HG03571 (cell line): ENCODE measurements at regions not wholly inside any gene's neighbourhood (a gene's known extent, or its start where the extent isn't known, plus 50 kb on each side); places are given as distances from the start of the nearest gene placed in this dataset.

ENCODE experiments used
- ATAC-seq: cut with Tn5 transposase; IDR thresholded peaks from one replicate; pipeline ENCODE4 v1.9.1; 2021; ENCODE audit not compliant: unreplicated experiment

GRCh38 chr15:94177112-94177511, 54.2 kb upstream of the MCTP2 start:
- no peak for ATAC-seq

GRCh38 chr15:94175420-94175819, 55.9 kb upstream of the MCTP2 start:
- ATAC-seq, result no peak

- ATAC-seq, result peak; percentile 89
Observed at GRCh38 chr15:94174399-94174802, 57.0 kb upstream of the MCTP2 start.

GRCh38 chr15:94168250-94168649, 63.1 kb upstream of the MCTP2 start:
- no peak for ATAC-seq

GRCh38 chr15:94164971-94165370, 66.4 kb upstream of the MCTP2 start:
- no peak for ATAC-seq

- peak; percentile 57 for ATAC-seq
Observed at GRCh38 chr15:94164202-94164807, 67.1 kb upstream of the MCTP2 start.

DNA sequence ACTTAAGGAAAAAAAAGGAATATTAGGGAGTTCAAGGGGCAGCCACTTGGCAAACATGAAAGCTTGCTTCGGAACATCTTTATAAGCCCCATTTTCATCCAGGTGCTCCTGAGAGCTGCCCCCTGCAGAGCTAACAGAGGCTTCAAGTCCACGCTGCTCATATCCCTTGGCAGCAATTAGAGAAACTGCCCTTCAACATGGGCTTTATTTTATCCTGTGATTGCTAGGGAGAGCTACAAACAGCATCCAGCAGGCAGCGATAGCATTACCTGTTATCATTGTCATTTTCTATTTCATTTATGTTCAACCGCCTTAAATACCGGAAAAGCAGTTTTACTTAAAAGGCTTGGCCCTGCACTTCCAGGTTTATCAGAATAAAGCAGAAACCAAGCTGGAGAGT, 68.4 kb upstream of the MCTP2 start:
- ATAC-seq, result no peak

DNA sequence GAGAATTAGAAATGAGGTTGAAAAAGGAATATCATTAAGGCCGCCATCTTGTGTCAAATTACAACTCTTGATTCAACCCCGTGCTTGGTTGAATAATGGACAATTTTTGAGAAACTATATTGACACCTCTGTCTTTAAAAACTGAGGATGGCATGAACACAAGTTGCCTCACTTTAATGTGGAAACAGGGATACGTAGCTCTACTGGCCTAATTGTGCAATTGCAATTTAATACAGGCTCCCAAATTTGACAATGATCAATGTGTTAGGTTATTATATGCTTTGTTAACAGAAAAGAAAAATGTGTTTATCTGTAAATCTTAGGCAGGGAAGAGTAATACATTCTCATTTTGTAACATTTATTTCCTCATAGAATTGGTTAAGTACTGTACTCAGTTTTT, 77.1 kb upstream of the MCTP2 start:
- ATAC-seq, result no peak

- ATAC-seq, result no peak
Observed at GRCh38 chr15:94145046-94145445, 86.3 kb upstream of the MCTP2 start.

GRCh38 chr15:94141802-94142201, 89.6 kb upstream of the MCTP2 start:
- ATAC-seq, result no peak

- no peak for ATAC-seq
Observed at GRCh38 chr15:94135486-94136147, 95.7 kb upstream of the MCTP2 start.

DNA sequence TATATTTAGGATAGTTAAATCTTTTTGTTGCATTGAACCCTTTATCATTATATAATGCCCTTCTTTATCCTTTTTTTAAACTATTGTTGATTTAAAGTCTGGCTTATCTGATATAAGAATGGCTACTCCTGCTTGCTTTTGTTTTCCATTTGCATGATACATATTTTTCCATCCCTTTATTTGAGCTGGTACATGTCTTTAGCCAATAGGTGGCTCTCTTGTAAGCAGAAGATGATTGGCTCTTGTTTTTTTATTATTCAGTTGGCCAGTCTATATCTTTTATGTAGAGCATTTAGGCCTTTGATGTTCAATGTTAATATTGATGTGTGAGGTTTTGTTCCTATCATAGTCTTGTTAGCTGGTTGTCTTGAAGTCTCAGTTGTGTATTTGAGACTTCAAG, 99.5 kb upstream of the MCTP2 start:
- no peak for ATAC-seq

DNA sequence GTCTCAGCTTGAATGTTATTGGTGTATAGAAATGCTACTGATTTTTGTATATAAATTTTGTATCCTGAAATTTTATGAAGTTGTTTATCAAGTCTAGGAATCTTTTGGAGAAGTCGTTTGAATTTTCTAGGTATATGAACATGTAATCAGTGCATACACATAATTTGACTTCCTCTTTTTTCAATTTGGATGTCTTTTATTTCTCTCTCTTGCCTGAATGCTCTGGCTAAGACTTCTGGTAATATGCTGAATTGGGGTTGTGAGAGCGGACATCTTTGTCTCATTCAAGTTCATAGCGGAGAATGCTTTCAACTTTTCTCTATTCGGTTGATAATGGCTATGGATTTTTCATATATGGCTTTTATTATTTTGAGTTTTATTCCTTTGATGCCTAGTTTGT, 100.9 kb upstream of the MCTP2 start:
- ATAC-seq, result no peak

- ATAC-seq, result no peak
Observed at GRCh38 chr15:94127006-94127405, 104.4 kb upstream of the MCTP2 start.

DNA sequence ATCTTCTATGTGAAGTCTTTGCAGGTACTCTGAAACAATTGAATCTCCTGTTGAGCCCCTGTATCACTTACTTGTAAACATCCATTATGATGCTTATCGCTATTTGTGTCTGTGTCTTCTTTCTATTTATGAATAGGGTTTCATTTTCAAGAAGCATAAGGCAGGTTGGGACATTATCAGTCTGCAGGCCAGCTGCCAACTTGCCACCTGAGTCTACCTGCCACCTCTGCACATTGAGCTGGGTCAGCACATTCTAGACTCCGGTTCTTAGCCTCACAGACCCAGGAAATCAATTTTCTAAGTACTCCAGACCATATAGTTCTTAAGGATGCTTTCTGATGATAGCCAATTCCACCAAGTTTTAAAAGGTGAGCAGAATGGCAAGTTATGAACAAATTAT, 105.7 kb upstream of the MCTP2 start:
- no peak for ATAC-seq

DNA sequence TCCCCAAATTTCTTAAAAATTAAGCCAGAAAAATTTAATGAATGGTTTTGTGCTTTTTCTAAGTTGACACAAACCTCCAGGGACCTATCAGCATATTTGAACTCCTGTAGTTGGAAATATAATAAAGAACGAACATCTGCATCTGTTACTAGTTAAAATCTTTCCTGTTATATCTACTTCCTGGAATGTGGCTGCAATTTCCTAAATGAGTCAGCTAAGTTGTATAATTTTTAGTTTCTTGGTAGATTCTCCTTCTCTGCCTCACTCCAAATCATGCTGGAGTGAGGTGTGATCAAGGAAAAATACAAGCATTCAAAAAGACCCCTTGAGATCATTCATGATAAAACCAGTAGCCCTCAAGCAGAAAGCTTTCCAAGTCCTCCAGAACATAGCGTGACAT, 106.2 kb upstream of the MCTP2 start:
- no peak for ATAC-seq

- no peak for ATAC-seq
Observed at GRCh38 chr15:94122516-94122915, 108.8 kb upstream of the MCTP2 start.

DNA sequence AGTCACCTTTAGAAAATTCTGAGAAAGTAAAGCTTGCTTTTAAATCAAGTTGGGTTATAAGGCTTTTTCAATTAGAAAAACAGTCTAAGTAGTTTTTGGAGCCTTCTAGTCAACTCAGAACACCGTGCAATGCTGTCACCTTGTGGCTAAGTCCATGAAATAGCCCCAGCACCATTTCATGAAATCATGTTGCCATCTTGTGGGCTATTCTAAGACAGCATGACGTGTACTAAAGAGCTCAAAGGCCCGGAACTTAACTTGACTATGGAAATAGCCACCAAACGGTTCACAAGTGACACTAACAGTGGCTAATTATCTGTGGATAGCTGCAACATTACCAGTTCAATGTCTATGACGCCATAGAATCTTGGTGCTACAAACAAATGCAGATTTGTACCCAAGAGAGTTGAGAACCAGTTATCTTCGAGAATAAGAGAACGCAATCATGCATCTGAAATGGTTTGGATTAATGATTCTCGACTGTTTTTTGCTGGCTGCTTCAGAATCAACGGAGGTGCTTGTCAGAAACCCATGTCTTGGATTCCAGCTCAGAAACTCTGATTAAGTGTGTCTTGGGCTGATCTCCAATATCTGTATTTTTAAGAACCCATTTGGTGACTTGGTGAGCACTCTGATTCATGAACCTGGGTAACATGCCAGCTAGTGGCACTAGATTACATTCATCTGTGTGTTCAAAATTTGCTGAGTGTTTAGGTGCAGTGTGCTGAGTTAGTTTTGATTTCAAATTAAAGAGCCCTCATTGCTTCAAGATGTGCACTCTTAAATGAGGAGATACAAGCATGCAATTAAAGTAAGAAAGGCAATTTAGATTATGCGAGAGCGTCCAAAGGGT, 111.2 kb upstream of the MCTP2 start:
- ATAC-seq, result peak; percentile 99

DNA sequence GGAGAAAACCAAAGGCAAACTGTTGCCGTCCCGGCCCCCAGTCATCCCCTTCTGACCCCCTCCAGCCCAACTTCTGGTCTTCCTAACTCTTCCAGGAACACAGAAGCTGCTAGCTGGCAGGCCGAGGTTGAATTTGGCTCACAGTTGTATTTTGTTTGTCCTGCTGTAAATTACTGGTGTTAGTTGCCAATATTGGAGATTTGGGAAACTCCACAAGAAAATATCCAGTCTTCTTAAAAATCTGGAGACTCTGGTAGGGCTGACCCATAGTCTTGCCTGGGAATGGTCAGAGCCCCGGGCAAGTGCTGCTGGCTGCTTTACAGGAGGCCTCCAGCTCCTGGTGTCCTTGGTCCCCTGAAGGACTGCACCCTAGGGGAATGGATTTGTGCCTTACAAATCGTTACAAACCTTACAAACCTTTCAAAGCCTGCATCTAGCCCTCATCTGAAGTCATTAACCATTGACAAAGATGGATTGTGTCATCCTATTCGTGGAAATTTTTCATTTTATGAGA, 112.0 kb upstream of the MCTP2 start:
- no peak for ATAC-seq

- no peak for ATAC-seq
Observed at GRCh38 chr15:94110476-94111130, 120.8 kb upstream of the MCTP2 start.

DNA sequence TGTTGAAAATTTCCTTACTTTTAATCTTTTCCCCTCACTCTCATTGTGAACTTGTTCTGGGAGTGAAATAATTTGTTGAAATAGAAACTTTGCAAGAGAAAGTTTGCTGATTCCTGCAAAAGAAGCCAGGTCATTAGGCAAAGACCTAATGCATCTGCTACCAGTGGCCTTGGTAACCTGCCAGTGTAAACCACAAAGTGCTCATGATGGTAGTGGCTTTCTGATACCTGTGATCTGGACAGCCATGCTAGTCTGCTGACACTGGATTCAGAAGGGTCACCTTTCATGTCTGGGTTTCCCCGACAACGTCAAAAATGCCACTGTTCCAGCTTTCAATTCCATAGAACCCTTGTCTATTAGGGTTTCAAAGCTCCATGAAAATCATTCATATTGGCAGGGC, 123.7 kb upstream of the MCTP2 start:
- no peak for ATAC-seq
